ENCODE measurements at regions not wholly inside any gene's neighbourhood (a gene's known extent, or its start where the extent isn't known, plus 50 kb on each side); places are given as distances from the start of the nearest gene placed in this dataset.
"Not testable (repeated sequence)": the region's sequence is repeated elsewhere in the genome, so short reads cannot be mapped to it uniquely, and the experiment has no call there.

- no peak for DNase-seq (ENCODE audit: low read depth)
Measured at GRCh38 chr1:14259191-14259757, 339.2 kb upstream of the KAZN start.

- DNase-seq (ENCODE audit: low read depth) = no peak
Measured at GRCh38 chr1:14260480-14260879, 338.0 kb upstream of the KAZN start.

- no peak for DNase-seq (ENCODE audit: low read depth)
Measured at GRCh38 chr1:14261395-14261794, 337.1 kb upstream of the KAZN start.

- no peak for DNase-seq (ENCODE audit: low read depth)
Measured at GRCh38 chr1:14262637-14263036, 335.8 kb upstream of the KAZN start.

GRCh38 chr1:14263225-14263624, 335.3 kb upstream of the KAZN start:
- DNase-seq (ENCODE audit: low read depth) = no peak

GRCh38 chr1:14263671-14264070, 334.8 kb upstream of the KAZN start:
- no peak for DNase-seq (ENCODE audit: low read depth)

- no peak for DNase-seq (ENCODE audit: low read depth)
Measured at GRCh38 chr1:14265495-14265894, 333.0 kb upstream of the KAZN start.

- DNase-seq (ENCODE audit: low read depth) = no peak
Measured at GRCh38 chr1:14267991-14268390, 330.5 kb upstream of the KAZN start.

GRCh38 chr1:14270821-14271220, 327.7 kb upstream of the KAZN start:
- no peak for DNase-seq (ENCODE audit: low read depth)

GRCh38 chr1:14273811-14274210, 324.7 kb upstream of the KAZN start:
- no peak for DNase-seq (ENCODE audit: low read depth)

- not testable (repeated sequence) for DNase-seq (ENCODE audit: low read depth)
Measured at GRCh38 chr1:14279891-14280290, 318.6 kb upstream of the KAZN start.

- no peak for DNase-seq (ENCODE audit: low read depth)
Measured at GRCh38 chr1:14280909-14281308, 317.6 kb upstream of the KAZN start.

- no peak for DNase-seq (ENCODE audit: low read depth)
Measured at GRCh38 chr1:14281412-14281811, 317.1 kb upstream of the KAZN start.

- DNase-seq (ENCODE audit: low read depth) = no peak
Measured at GRCh38 chr1:14282707-14283106, 315.8 kb upstream of the KAZN start.

GRCh38 chr1:14285238-14285637, 313.2 kb upstream of the KAZN start:
- DNase-seq (ENCODE audit: low read depth) = no peak

- DNase-seq (ENCODE audit: low read depth) = not testable (repeated sequence)
Measured at GRCh38 chr1:14291182-14291581, 307.3 kb upstream of the KAZN start.

- DNase-seq (ENCODE audit: low read depth) = no peak
Measured at GRCh38 chr1:14292520-14292919, 306.0 kb upstream of the KAZN start.

- DNase-seq (ENCODE audit: low read depth) = no peak
Measured at GRCh38 chr1:14294006-14294405, 304.5 kb upstream of the KAZN start.

- no peak for DNase-seq (ENCODE audit: low read depth)
Measured at GRCh38 chr1:14294860-14295536, 303.5 kb upstream of the KAZN start.

- DNase-seq (ENCODE audit: low read depth) = no peak
Measured at GRCh38 chr1:14296795-14297194, 301.7 kb upstream of the KAZN start.

- DNase-seq (ENCODE audit: low read depth) = no peak
Measured at GRCh38 chr1:14297356-14297755, 301.1 kb upstream of the KAZN start.

GRCh38 chr1:14298806-14299205, 299.7 kb upstream of the KAZN start:
- DNase-seq (ENCODE audit: low read depth) = no peak

GRCh38 chr1:14300991-14301703, 297.3 kb upstream of the KAZN start:
- DNase-seq (ENCODE audit: low read depth) = no peak

- DNase-seq (ENCODE audit: low read depth) = no peak
Measured at GRCh38 chr1:14301704-14302024, 296.8 kb upstream of the KAZN start.

All from stimulated activated CD4-positive, alpha-beta T cell treated with anti-CD3 and anti-CD28 coated beads, Interleukin-2, amount 100 ng/mL, for 4 hours (primary cell).